Left colon (tissue), 2 donors: ENCODE measurements at regions not wholly inside any gene's neighbourhood (a gene's known extent, or its start where the extent isn't known, plus 50 kb on each side); places are given as distances from the start of the nearest gene placed in this dataset.
A peak's percentile ranks its signal among the peaks of the same experiment; 100 is the strongest.

Experiments used
- ATAC-seq: fragments of 200-7000 bp; cut with Tn5 transposase; one replicate; pipeline ENCODE4 v1.9.1; 2020; ENCODE audit warnings: mild to moderate bottlenecking, moderate library complexity
- DNase-seq, 2 donors: peaks; one replicate each; pipeline ENCODE4 v3.0.0-alpha.2; 2020
- intact Hi-C, 2 donors: fragments of 100-400 bp; cut with DNase I in 1 of 2; cut with micrococcal nuclease in 1 of 2; formaldehyde crosslinking; loops; one replicate each; pipeline versions ENCODE4 v1.11.2 to v1.14.0; 2022; cut with DNase I, micrococcal nuclease
- donor health status: DM: no; HTN: no; CAD: no.
- donor health status: DM: yes; HTN: yes; CAD: no.

- DNase-seq (no peak), ATAC-seq (no peak)
- intact Hi-C loops = no loop called here
Observed at GRCh38 chr19:28920269-28921066, 292.5 kb downstream of the UQCRFS1 start.

- ATAC-seq (no peak), DNase-seq (no peak)
- intact Hi-C loops = no loop called here
Observed at GRCh38 chr19:28917621-28918020, 295.3 kb downstream of the UQCRFS1 start.

GRCh38 chr19:28915737-28916460 lies 297.1 kb downstream of the UQCRFS1 start:
- DNase-seq (no peak), ATAC-seq (no peak)
- intact Hi-C loops = no loop called here

- no peak for ATAC-seq
- DNase-seq = no peak
- intact Hi-C loops = no loop called here
Observed at GRCh38 chr19:28915202-28915601, 297.7 kb downstream of the UQCRFS1 start.

GRCh38 chr19:28914173-28914572 lies 298.8 kb downstream of the UQCRFS1 start:
- intact Hi-C loops = no loop called here
- DNase-seq (no peak), ATAC-seq (no peak)

- intact Hi-C loops = no loop called here
- ATAC-seq (no peak), DNase-seq (no peak)
Observed at GRCh38 chr19:28913626-28914025, 299.3 kb downstream of the UQCRFS1 start.

- ATAC-seq = no peak
- intact Hi-C loops = no loop called here
- DNase-seq = no peak
Observed at GRCh38 chr19:28908941-28909340, 304.0 kb downstream of the UQCRFS1 start.

- intact Hi-C loops = no loop called here
- ATAC-seq (no peak), DNase-seq (no peak)
Observed at GRCh38 chr19:28907534-28907933, 305.4 kb downstream of the UQCRFS1 start.

GRCh38 chr19:28905996-28906395 lies 307.0 kb downstream of the UQCRFS1 start:
- no peak for ATAC-seq
- intact Hi-C loops = no loop called here

GRCh38 chr19:28899703-28900102 lies 313.2 kb downstream of the UQCRFS1 start:
- intact Hi-C loops = no loop called here
- DNase-seq = no peak

More at GRCh38 chr19:28905996-28906395, 307.0 kb downstream of the UQCRFS1 start:
- DNase-seq = no peak

GRCh38 chr19:28898249-28898648 lies 314.7 kb downstream of the UQCRFS1 start:
- intact Hi-C loops = no loop called here
- no peak for ATAC-seq
- no peak for DNase-seq

More at GRCh38 chr19:28899703-28900102, 313.2 kb downstream of the UQCRFS1 start:
- no peak for ATAC-seq

- intact Hi-C loops = loop anchor here in 1 of 2 donors (10.0 kb wide), 1 partner anchor 425 kb away; no protein-coding TSS in a partner anchor
- DNase-seq (no peak), ATAC-seq (no peak)
Observed at GRCh38 chr19:28889941-28890670, 322.8 kb downstream of the UQCRFS1 start.

- intact Hi-C loops = loop anchor here in 1 of 2 donors (10.0 kb wide), 1 partner anchor 423 kb away; no protein-coding TSS in a partner anchor
- ATAC-seq (no peak), DNase-seq (peak in 1 of 2 donors; percentile 30)
Observed at GRCh38 chr19:28887920-28888618, 324.9 kb downstream of the UQCRFS1 start.

- intact Hi-C loops = loop anchor here in 1 of 2 donors (10.0 kb wide), 1 partner anchor 422 kb away; no protein-coding TSS in a partner anchor
- DNase-seq = no peak
- no peak for ATAC-seq
Observed at GRCh38 chr19:28886708-28887107, 326.2 kb downstream of the UQCRFS1 start.

GRCh38 chr19:28885965-28886364 lies 327.0 kb downstream of the UQCRFS1 start:
- intact Hi-C loops = loop anchor here in 1 of 2 donors (10.0 kb wide), 1 partner anchor 421 kb away; no protein-coding TSS in a partner anchor
- DNase-seq = no peak

GRCh38 chr19:28884786-28885476 lies 328.0 kb downstream of the UQCRFS1 start:
- intact Hi-C loops = loop anchor here in 1 of 2 donors (10.0 kb wide), 1 partner anchor 420 kb away; no protein-coding TSS in a partner anchor
- no peak for DNase-seq
- ATAC-seq = no peak

More at GRCh38 chr19:28885965-28886364, 327.0 kb downstream of the UQCRFS1 start:
- no peak for ATAC-seq

- intact Hi-C loops = loop anchor here in 1 of 2 donors (10.0 kb wide), 1 partner anchor 418 kb away; no protein-coding TSS in a partner anchor
- DNase-seq = no peak
- no peak for ATAC-seq
Observed at GRCh38 chr19:28883241-28883693, 329.7 kb downstream of the UQCRFS1 start.

GRCh38 chr19:28882818-28883217 lies 330.1 kb downstream of the UQCRFS1 start:
- DNase-seq = no peak
- ATAC-seq = no peak
- intact Hi-C loops = loop anchor here in 1 of 2 donors (10.0 kb wide), 1 partner anchor 418 kb away; no protein-coding TSS in a partner anchor
